Esophagus muscularis mucosa (tissue), 4 donors: ENCODE measurements at regions not wholly inside any gene's neighbourhood (a gene's known extent, or its start where the extent isn't known, plus 50 kb on each side); places are given as distances from the start of the nearest gene placed in this dataset.
A peak's percentile ranks its signal among the peaks of the same experiment; 100 is the strongest.

ENCODE experiments used
- DNase-seq: peaks from one replicate; pipeline ENCODE4 v3.0.0-alpha.2; 2017; ENCODE audit errors: extremely low spot score
- H3K27ac ChIP-seq, 4 donors: fragments of 200-600 bp; sonication (generic); replicated peaks in 1 of 4; 1 replicate in 3 of 4; 2 replicates in 1 of 4; pipeline ENCODE4 v1.5.1; 2016 to 2019; ENCODE audit warnings: mild to moderate bottlenecking in 1 of 4
- H3K27me3 ChIP-seq, 4 donors: fragments of 200-600 bp; sonication (generic); one replicate each; pipeline versions ENCODE4 v1.5.1 to v1.6.0; 2016 to 2019
- H3K36me3 ChIP-seq, 4 donors: fragments of 200-600 bp; sonication (generic); one replicate each; pipeline ENCODE4 v1.5.1; 2016 to 2019
- H3K4me1 ChIP-seq, 4 donors: fragments of 200-600 bp; sonication (generic); one replicate each; pipeline ENCODE4 v1.5.1; 2016 to 2019
- H3K4me3 ChIP-seq, 4 donors: fragments of 200-600 bp; sonication (generic); 1 replicate in 2 of 4; 2 replicates in 2 of 4; pipeline ENCODE4 v1.5.1; 2016 to 2019; ENCODE audit warnings: mild to moderate bottlenecking in 4 of 4, moderate library complexity in 1 of 4
- H3K9me3 ChIP-seq, 4 donors: fragments of 200-600 bp; sonication (generic); 1 replicate in 3 of 4; 2 replicates in 1 of 4; pipeline ENCODE4 v1.5.1; 2016 to 2019
- EP300 ChIP-seq: sonication (generic); formaldehyde crosslinking; IDR thresholded peaks from one replicate; pipeline ENCODE4 v1.6.1; 2017; ENCODE audit warnings: antibody characterized with exemption
- POLR2A ChIP-seq: fragments of 450-650 bp; IDR thresholded peaks from one replicate; pipeline ENCODE4 v1.6.1; 2017; ENCODE audit warnings: antibody characterized with exemption, moderate library complexity, mild to moderate bottlenecking, low read depth
- POLR2AphosphoS5 ChIP-seq, 2 donors: sonication (generic); formaldehyde crosslinking; IDR thresholded peaks; one replicate each; pipeline ENCODE4 v1.6.1; 2017; ENCODE audit warnings: antibody characterized with exemption in 2 of 2
- WGBS: methylation state at CpG from one replicate; pipeline ENCODE4 v1.1.5; 2018; 5-methylcytosine and 5-hydroxymethylcytosine counted together
- intact Hi-C: fragments of 100-400 bp; cut with DNase I; formaldehyde crosslinking; loops from one replicate; pipeline ENCODE4 v1.15.1; 2023
- TF ChIP-seq, protein P1 (sequence below), 3 experiments: fragments of 200-600 bp in 2 of 3; fragments of 450-650 bp in 1 of 3; sonication (generic) in 2 of 3; IDR thresholded peaks; one replicate each; pipeline ENCODE4 v1.5.1; 2017 to 2019; ENCODE audit warnings: antibody characterized with exemption in 3 of 3, mild to moderate bottlenecking in 2 of 3, moderate library complexity in 1 of 3

DNA sequence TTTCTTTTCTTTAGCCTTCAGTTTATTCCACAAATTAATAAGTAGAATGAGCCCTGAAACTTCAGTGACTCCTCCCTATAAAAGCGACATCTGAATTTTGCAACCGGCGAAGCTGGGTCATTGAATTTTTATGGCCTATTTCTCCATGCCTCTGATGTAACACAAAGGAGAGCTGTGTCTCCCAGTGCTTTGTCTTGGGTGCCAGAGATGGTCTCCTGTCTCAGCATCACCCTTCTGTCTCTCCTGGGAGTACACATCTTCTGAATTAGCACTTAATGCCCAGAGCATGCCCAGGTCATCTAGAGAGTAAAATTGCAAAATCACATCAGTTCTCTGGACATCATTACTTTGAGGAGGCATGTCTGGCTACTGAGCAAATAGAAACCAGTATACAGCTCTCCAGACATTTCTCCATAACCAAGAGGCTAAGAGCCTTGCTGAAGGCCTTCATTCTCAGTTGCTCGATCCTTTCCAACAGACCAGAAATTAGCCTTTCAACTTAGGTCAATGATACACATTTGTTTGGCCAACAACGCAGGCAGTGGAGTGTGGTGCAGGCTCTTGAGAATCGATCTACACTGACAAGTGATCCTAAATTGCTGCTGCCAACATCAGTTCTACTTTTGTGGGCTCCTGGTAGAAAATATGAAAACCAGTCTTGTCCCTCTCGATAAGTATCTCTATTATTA lies 176.0 kb upstream of the FOXQ1 start:
- intact Hi-C loops = no loop called here
- Histone ChIP-seq H3K4me3 (peak overlapping the region in 1 of 4 donors; percentile 2), H3K27me3 (no peaks in the 10 kb centered on the region), H3K4me1 (peaks cover 0 to 28% (median 26%) of the 10 kb centered on the region in 4 donors), H3K27ac (peak overlapping the region; percentile 50 to 73 (median 63)), H3K36me3 (no peaks in the 10 kb centered on the region), H3K9me3 (peaks cover 0 to 5% (median 0%) of the 10 kb centered on the region in 4 donors)
- peak; percentile 80 for DNase-seq
- TF ChIP-seq POLR2AphosphoS5 (IDR thresholded peaks at IDR 0.05) = no peak
- no peak for TF ChIP-seq EP300
- no peak for TF ChIP-seq POLR2A
- TF ChIP-seq, protein P1, sequence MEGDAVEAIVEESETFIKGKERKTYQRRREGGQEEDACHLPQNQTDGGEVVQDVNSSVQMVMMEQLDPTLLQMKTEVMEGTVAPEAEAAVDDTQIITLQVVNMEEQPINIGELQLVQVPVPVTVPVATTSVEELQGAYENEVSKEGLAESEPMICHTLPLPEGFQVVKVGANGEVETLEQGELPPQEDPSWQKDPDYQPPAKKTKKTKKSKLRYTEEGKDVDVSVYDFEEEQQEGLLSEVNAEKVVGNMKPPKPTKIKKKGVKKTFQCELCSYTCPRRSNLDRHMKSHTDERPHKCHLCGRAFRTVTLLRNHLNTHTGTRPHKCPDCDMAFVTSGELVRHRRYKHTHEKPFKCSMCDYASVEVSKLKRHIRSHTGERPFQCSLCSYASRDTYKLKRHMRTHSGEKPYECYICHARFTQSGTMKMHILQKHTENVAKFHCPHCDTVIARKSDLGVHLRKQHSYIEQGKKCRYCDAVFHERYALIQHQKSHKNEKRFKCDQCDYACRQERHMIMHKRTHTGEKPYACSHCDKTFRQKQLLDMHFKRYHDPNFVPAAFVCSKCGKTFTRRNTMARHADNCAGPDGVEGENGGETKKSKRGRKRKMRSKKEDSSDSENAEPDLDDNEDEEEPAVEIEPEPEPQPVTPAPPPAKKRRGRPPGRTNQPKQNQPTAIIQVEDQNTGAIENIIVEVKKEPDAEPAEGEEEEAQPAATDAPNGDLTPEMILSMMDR (IDR thresholded peaks at IDR 0.05) = no peak
- WGBS = 57% methylated on average over 6 of the region's 7 CpGs

DNA sequence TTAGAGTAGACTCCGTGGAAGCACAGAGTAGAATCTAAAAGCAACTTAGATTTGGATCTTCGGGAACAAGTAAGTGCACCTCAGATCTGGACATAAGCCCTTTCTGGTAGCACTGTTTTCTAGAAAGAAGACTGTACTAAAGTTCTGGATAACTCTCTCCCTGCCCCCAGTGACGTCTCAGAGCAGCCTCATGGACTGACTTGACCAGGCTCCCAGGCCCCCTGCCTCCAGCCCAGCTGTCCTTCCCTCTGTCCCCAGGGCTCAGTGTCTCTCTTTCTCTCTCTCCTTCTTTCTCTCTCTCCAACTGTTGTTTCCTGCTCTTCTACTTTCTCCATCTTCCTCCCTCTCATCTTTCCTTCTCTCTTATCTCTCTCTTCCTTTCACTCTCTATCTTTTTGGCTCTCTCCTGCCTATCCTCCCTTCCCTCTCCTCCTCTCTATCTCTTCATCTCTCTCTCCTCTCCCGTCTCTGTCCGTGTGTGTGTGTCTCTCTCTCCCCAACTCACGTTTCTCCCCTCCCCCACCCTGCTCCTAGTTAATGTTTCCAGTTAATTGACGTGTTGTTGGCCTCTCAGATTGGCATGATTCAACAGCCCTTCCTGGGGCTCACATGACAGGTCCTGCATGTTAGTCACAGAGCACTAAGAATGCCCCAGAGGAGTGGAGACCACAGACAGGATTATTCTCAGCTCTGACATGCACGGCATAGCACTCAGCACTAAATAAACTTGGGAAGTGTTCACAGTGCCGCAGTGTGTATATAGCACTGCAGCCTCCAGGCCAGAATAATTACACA lies 180.4 kb upstream of the FOXQ1 start:
- no peak for DNase-seq

DNA sequence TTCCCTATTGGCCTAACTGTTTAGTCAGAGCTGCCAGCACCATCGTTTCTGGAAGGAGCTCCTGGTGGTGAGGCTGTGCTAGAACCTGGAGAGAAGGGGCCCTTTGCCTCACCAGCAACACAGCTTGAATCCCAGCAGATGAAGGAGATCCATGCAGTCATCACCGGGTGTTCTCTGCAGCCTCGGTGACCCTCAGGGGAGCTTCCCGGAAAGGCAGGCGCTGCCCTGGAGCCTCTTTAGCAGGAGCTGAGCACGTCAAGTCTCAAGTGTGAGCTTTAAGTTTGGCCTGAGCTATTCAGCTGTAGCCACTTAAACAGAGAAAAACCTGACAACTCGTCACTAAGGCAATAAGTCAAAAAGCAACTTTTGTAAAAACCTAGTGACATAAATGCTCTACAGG lies 181.2 kb upstream of the FOXQ1 start:
- TF ChIP-seq, protein P1 (IDR thresholded peaks at IDR 0.05) = no peak
- TF ChIP-seq POLR2AphosphoS5 (IDR thresholded peaks at IDR 0.05) (no peak), POLR2A (no peak), EP300 (no peak)
- Histone ChIP-seq H3K4me1 (peaks cover 0 to 13% (median 12%) of the 10 kb centered on the region in 4 donors), H3K27ac (no peak overlapping the region), H3K4me3 (no peak overlapping the region), H3K27me3 (no peaks in the 10 kb centered on the region), H3K9me3 (no peaks in the 10 kb centered on the region), H3K36me3 (no peaks in the 10 kb centered on the region)
- intact Hi-C loops = no loop called here
- DNase-seq = no peak
- WGBS = 85% methylated on average over 6 of the region's 7 CpGs

More for the DNA sequence above, 180.4 kb upstream of the FOXQ1 start:
- no peaks in the 10 kb centered on the region for H3K9me3 ChIP-seq
- no peak overlapping the region for H3K27ac ChIP-seq
- H3K36me3 ChIP-seq = no peaks in the 10 kb centered on the region
- TF ChIP-seq POLR2A (no peak), POLR2AphosphoS5 (IDR thresholded peaks at IDR 0.05) (no peak), EP300 (no peak)
- TF ChIP-seq, protein P1 (IDR thresholded peaks at IDR 0.05) = no peak
- H3K27me3 ChIP-seq = no peaks in the 10 kb centered on the region
- 48% methylated on average over 9 of the region's 9 CpGs for WGBS
- intact Hi-C loops = no loop called here
- peaks cover 0 to 21% (median 19%) of the 10 kb centered on the region in 4 donors for H3K4me1 ChIP-seq
- H3K4me3 ChIP-seq = no peak overlapping the region

DNA sequence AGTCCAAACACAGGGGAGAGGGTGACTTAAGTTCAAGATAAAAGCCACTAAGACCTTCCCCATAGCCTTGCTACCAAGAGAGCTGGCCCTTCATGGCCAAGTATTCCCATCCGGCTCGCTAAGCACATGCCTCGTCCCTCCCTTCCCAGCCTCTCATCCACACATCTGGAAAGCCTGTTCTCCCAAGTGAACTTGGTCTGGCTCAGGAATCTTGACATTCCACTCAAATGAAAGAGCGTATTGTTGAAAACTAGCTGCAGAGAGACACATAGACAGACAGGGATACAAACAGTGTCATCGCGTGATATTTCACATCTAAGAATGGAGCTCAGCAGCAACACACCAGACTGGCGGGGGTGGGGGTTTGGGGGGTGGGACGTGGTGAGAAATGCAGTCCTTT lies 182.8 kb upstream of the FOXQ1 start:
- DNase-seq = no peak
- no peak for TF ChIP-seq POLR2A
- TF ChIP-seq EP300 = no peak
- TF ChIP-seq POLR2AphosphoS5 (IDR thresholded peaks at IDR 0.05) = no peak
- TF ChIP-seq, protein P1 (IDR thresholded peaks at IDR 0.05) = no peak
- no peaks in the 10 kb centered on the region for H3K9me3 ChIP-seq
- H3K27ac ChIP-seq = no peak overlapping the region
- 74% methylated on average over 8 of the region's 8 CpGs for WGBS
- intact Hi-C loops = no loop called here
- H3K4me3 ChIP-seq = no peak overlapping the region
- H3K4me1 ChIP-seq = peaks cover 0 to 14% (median 11%) of the 10 kb centered on the region in 4 donors
- no peaks in the 10 kb centered on the region for H3K36me3 ChIP-seq
- H3K27me3 ChIP-seq = no peaks in the 10 kb centered on the region
